MM.1S (cell line): ENCODE measurements at regions not wholly inside any gene's neighbourhood (a gene's known extent, or its start where the extent isn't known, plus 50 kb on each side); places are given as distances from the start of the nearest gene placed in this dataset.

Experiments used
- EZH2 ChIP-seq: fragments of 300-600 bp; sonication (generic); optimal IDR thresholded peaks from 2 replicates; pipeline ENCODE3; 2017; ENCODE audit warnings: low read depth, mild to moderate bottlenecking, antibody characterized with exemption, low read length, mixed read lengths
- TF ChIP-seq, protein P1 (sequence below): fragments of 300-600 bp; sonication (generic); IDR thresholded peaks from 2 replicates; pipeline ENCODE4 v1.5.1; 2016; ENCODE audit warnings: antibody characterized with exemption, low read length, mixed read lengths

DNA sequence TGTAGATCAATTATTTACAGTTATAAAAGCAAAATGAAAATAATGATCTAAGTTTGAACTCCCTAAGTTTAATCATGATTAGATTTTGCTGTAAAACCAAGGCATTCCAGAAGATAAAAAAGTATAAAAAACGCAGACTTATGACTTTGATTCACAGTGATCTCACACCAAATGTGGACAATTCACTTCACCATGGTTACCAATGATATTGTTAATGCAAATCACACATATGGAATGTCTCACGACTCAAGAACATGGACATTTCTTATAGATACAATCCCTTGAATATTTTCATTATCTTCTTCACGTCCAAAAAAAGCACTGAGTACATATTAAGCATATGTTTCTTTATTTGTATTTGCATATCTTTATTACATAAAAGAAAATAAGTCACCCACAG is 1054.2 kb downstream of the NAALADL2 start:
- TF ChIP-seq, protein P1, sequence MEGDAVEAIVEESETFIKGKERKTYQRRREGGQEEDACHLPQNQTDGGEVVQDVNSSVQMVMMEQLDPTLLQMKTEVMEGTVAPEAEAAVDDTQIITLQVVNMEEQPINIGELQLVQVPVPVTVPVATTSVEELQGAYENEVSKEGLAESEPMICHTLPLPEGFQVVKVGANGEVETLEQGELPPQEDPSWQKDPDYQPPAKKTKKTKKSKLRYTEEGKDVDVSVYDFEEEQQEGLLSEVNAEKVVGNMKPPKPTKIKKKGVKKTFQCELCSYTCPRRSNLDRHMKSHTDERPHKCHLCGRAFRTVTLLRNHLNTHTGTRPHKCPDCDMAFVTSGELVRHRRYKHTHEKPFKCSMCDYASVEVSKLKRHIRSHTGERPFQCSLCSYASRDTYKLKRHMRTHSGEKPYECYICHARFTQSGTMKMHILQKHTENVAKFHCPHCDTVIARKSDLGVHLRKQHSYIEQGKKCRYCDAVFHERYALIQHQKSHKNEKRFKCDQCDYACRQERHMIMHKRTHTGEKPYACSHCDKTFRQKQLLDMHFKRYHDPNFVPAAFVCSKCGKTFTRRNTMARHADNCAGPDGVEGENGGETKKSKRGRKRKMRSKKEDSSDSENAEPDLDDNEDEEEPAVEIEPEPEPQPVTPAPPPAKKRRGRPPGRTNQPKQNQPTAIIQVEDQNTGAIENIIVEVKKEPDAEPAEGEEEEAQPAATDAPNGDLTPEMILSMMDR: no peak
- TF ChIP-seq EZH2: no peak
